Renal cortical epithelial cell (primary cell): ENCODE measurements at regions not wholly inside any gene's neighbourhood (a gene's known extent, or its start where the extent isn't known, plus 50 kb on each side); places are given as distances from the start of the nearest gene placed in this dataset.
"Not testable (repeated sequence)": the region's sequence is repeated elsewhere in the genome, so short reads cannot be mapped to it uniquely, and the experiment has no call there.

ENCODE experiments used
- DNase-seq: peaks from one replicate; pipeline ENCODE4 v3.0.0-alpha.2; 2011; ENCODE audit warnings: low read depth

- DNase-seq, result not testable (repeated sequence)
Observed at GRCh38 chr9:61523897-61524620, 334.2 kb downstream of the SPATA31A7 start.

- not testable (repeated sequence) for DNase-seq
Observed at GRCh38 chr9:61525629-61526028, 335.8 kb downstream of the SPATA31A7 start.

- DNase-seq, result not testable (repeated sequence)
Observed at GRCh38 chr9:61550101-61550748, 360.4 kb downstream of the SPATA31A7 start.

- DNase-seq, result not testable (repeated sequence)
Observed at GRCh38 chr9:61571403-61572127, 381.7 kb downstream of the SPATA31A7 start.

GRCh38 chr9:61572364-61572763 is 382.5 kb downstream of the SPATA31A7 start:
- DNase-seq, result not testable (repeated sequence)

- DNase-seq, result peak; percentile 17
Observed at GRCh38 chr9:61573432-61573831, 383.6 kb downstream of the SPATA31A7 start.
